H9 (cell line): ENCODE measurements at regions not wholly inside any gene's neighbourhood (a gene's known extent, or its start where the extent isn't known, plus 50 kb on each side); places are given as distances from the start of the nearest gene placed in this dataset.

Experiments
- DNase-seq: peaks from one replicate; pipeline ENCODE4 v3.0.0-alpha.2; 2017
- H2AFZ ChIP-seq: one replicate; pipeline ENCODE4 v1.6.1; 2013; ENCODE audit warnings: mild to moderate bottlenecking, low read length, control low read depth, moderate library complexity
- H2AK5ac ChIP-seq: 2 replicates; pipeline ENCODE4 v1.6.1; 2013; ENCODE audit warnings: low read length, control low read depth, mixed read lengths; ENCODE audit not compliant: insufficient read length
- H2BK120ac ChIP-seq: one replicate; pipeline ENCODE4 v1.6.1; 2013; ENCODE audit warnings: low read depth, mild to moderate bottlenecking, low read length, control low read depth, inconsistent platforms; ENCODE audit not compliant: poor library complexity, severe bottlenecking
- H2BK12ac ChIP-seq: 2 replicates; pipeline ENCODE4 v1.6.1; 2013; ENCODE audit warnings: low read length, control low read depth, mixed read lengths, low read depth; ENCODE audit not compliant: insufficient read length
- H2BK15ac ChIP-seq: 2 replicates; pipeline ENCODE4 v1.6.1; 2013; ENCODE audit warnings: low read depth, low read length, control low read depth
- H2BK20ac ChIP-seq: one replicate; pipeline ENCODE4 v1.6.1; 2013; ENCODE audit warnings: low read depth, mild to moderate bottlenecking, low read length, control low read depth, inconsistent platforms; ENCODE audit not compliant: poor library complexity, severe bottlenecking
- H2BK5ac ChIP-seq: 2 replicates; pipeline ENCODE4 v1.6.1; 2013; ENCODE audit warnings: low read length, control low read depth, mixed read lengths; ENCODE audit not compliant: insufficient read length
- H3K14ac ChIP-seq: 2 replicates; pipeline ENCODE4 v1.6.1; 2013; ENCODE audit warnings: low read length, control low read depth; ENCODE audit not compliant: insufficient read depth
- H3K18ac ChIP-seq: 2 replicates; pipeline ENCODE4 v1.6.1; 2013; ENCODE audit warnings: low read depth, mild to moderate bottlenecking, mixed read lengths, low read length, control low read depth; ENCODE audit not compliant: insufficient read length
- H3K23ac ChIP-seq: 2 replicates; pipeline ENCODE4 v1.6.1; 2013; ENCODE audit warnings: low read length, control low read depth, mixed read lengths, low read depth; ENCODE audit not compliant: insufficient read length
- H3K23me2 ChIP-seq: 2 replicates; pipeline ENCODE4 v1.6.1; 2013; ENCODE audit warnings: low read depth, mild to moderate bottlenecking, mixed read lengths, low read length, control low read depth; ENCODE audit not compliant: insufficient read length, poor library complexity, severe bottlenecking
- H3K27ac ChIP-seq: 2 replicates; pipeline ENCODE4 v1.5.1; 2013; ENCODE audit warnings: low read length, control low read depth, mixed read lengths, low read depth; ENCODE audit not compliant: insufficient read length
- H3K27me3 ChIP-seq: 2 replicates; pipeline ENCODE4 v1.6.1; 2013; ENCODE audit warnings: low read length, control low read depth, inconsistent platforms; ENCODE audit not compliant: insufficient read depth
- H3K4ac ChIP-seq: 2 replicates; pipeline ENCODE4 v1.6.1; 2013; ENCODE audit warnings: low read depth, mild to moderate bottlenecking, control low read depth, inconsistent platforms, low read length, moderate library complexity
- H3K4me1 ChIP-seq: 2 replicates; pipeline ENCODE4 v1.6.1; 2013; ENCODE audit warnings: low read length, control low read depth, inconsistent platforms; ENCODE audit not compliant: insufficient read depth
- H3K4me2 ChIP-seq: 2 replicates; pipeline ENCODE4 v1.6.1; 2013; ENCODE audit warnings: low read length, control low read depth, mixed read lengths; ENCODE audit not compliant: insufficient read length, insufficient read depth
- H3K56ac ChIP-seq: 2 replicates; pipeline ENCODE4 v1.6.1; 2013; ENCODE audit warnings: low read depth, mild to moderate bottlenecking, mixed read lengths, low read length, control low read depth; ENCODE audit not compliant: insufficient read length
- H3K79me1 ChIP-seq: 2 replicates; pipeline ENCODE4 v1.6.1; 2013; ENCODE audit warnings: low read depth, mild to moderate bottlenecking, moderate library complexity, low read length, control low read depth, inconsistent platforms; ENCODE audit not compliant: insufficient read depth, poor library complexity, severe bottlenecking
- H3K79me2 ChIP-seq: 2 replicates; pipeline ENCODE4 v1.6.1; 2013; ENCODE audit warnings: low read length, control low read depth, inconsistent platforms; ENCODE audit not compliant: insufficient read depth
- H3K9ac ChIP-seq: 2 replicates; pipeline ENCODE4 v1.6.1; 2013; ENCODE audit warnings: low read length, control low read depth, mixed read lengths; ENCODE audit not compliant: insufficient read length; ENCODE audit errors: extremely low read depth
- H3K9me3 ChIP-seq: one replicate; pipeline ENCODE4 v1.6.1; 2013; ENCODE audit warnings: low read depth, low read length, inconsistent platforms; ENCODE audit not compliant: control insufficient read depth
- H3T11ph ChIP-seq: one replicate; pipeline ENCODE4 v1.6.1; 2013; ENCODE audit warnings: mild to moderate bottlenecking, low read length, control low read depth, inconsistent platforms
- H4K20me1 ChIP-seq: one replicate; pipeline ENCODE4 v1.6.1; 2013; ENCODE audit not compliant: control insufficient read depth, insufficient read length, insufficient read depth
- H4K5ac ChIP-seq: 2 replicates; pipeline ENCODE4 v1.6.1; 2013; ENCODE audit warnings: low read depth, mild to moderate bottlenecking, mixed read lengths, low read length, control low read depth; ENCODE audit not compliant: insufficient read length
- H4K8ac ChIP-seq: replicated peaks from 2 replicates; pipeline ENCODE4 v1.6.1; 2013; ENCODE audit warnings: low read length, control low read depth, mixed read lengths, low read depth; ENCODE audit not compliant: insufficient read length
- H4K91ac ChIP-seq: 2 replicates; pipeline ENCODE4 v1.6.1; 2013; ENCODE audit warnings: low read depth, mild to moderate bottlenecking, moderate library complexity, mixed read lengths, low read length, control low read depth; ENCODE audit not compliant: insufficient read length
- H3K27ac Mint-ChIP-seq, 3 experiments: 2 replicates in 2 of 3; 3 replicates in 1 of 3; pipeline ENCODE4 v1.8.0; 2020 to 2021; ENCODE audit warnings: mixed read lengths in 3 of 3, mild to moderate bottlenecking in 1 of 3, moderate library complexity in 1 of 3
- H3K27me3 Mint-ChIP-seq: 2 replicates; pipeline ENCODE4 v1.8.0; 2021; ENCODE audit warnings: low read depth, mild to moderate bottlenecking, moderate library complexity, mixed read lengths
- H3K36me3 Mint-ChIP-seq, 3 experiments: 2 replicates in 2 of 3; 3 replicates in 1 of 3; pipeline ENCODE4 v1.8.0; 2020 to 2021; ENCODE audit warnings: low read depth in 3 of 3, mixed read lengths in 3 of 3; ENCODE audit not compliant: insufficient read depth in 1 of 3
- H3K4me1 Mint-ChIP-seq, 2 experiments: 2 replicates each; pipeline ENCODE4 v1.8.0; 2020; ENCODE audit warnings: mixed read lengths in 2 of 2
- H3K4me3 Mint-ChIP-seq, 2 experiments: 2 replicates in 1 of 2; 3 replicates in 1 of 2; pipeline ENCODE4 v1.8.0; 2020 to 2021; ENCODE audit warnings: mild to moderate bottlenecking in 2 of 2, mixed read lengths in 2 of 2, moderate library complexity in 1 of 2
- H3K9me3 Mint-ChIP-seq, 2 experiments: 2 replicates in 1 of 2; 3 replicates in 1 of 2; pipeline ENCODE4 v1.8.0; 2020; ENCODE audit warnings: mild to moderate bottlenecking in 2 of 2, mixed read lengths in 2 of 2, moderate library complexity in 1 of 2
- WGBS: extraction: QIAGEN DNeasy Blood & Tissue Kit; methylation state at CpG from one replicate; pipeline ENCODE4 v1.1.7; 2013; ENCODE audit warnings: missing lambda C conversion rate, low lambda C conversion rate, mixed read lengths; ENCODE audit not compliant: insufficient read length; ENCODE audit errors: extremely low coverage; 5-methylcytosine and 5-hydroxymethylcytosine counted together
- TF ChIP-seq, protein P1 (sequence below): fragments of 200-600 bp; sonication (generic); conservative IDR thresholded peaks from 3 replicates; pipeline ENCODE4 v1.8.0; 2021; ENCODE audit warnings: antibody characterized with exemption, mild to moderate bottlenecking

DNA sequence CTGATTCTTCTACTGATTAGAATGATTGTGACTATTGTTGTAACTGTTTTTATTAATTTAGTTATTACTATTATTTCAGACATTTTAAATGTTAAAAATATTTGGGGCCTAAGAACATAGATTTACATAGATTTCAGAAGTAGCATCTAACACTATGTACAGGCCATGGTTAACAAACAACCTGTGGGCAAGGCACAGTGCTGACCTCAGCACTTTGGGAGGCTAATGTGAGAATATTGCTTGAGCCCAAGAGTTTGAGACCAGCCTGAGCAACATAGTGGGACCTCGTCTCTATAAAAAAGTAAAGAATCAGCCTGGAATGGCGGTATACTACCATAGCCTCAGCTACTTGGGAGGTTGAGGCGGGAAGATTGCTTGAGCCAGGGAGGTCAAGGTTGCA, 69.1 kb upstream of the CNTN4 start:
- H3K4me2 ChIP-seq = no peak overlapping the region
- no peaks in the 10 kb centered on the region for H3K79me1 ChIP-seq
- no peaks in the 10 kb centered on the region for H3K36me3 Mint-ChIP-seq
- no peaks in the 10 kb centered on the region for H3K9me3 Mint-ChIP-seq
- no peak overlapping the region for H3K23ac ChIP-seq
- H2BK120ac ChIP-seq = no peak overlapping the region
- H3K18ac ChIP-seq = no peak overlapping the region
- H3K23me2 ChIP-seq = no peaks in the 10 kb centered on the region
- no peak overlapping the region for H2BK5ac ChIP-seq
- no peak overlapping the region for H4K5ac ChIP-seq
- H4K91ac ChIP-seq = no peak overlapping the region
- no peak overlapping the region for H2AFZ ChIP-seq
- no peaks in the 10 kb centered on the region for H3K27me3 Mint-ChIP-seq
- H2AK5ac ChIP-seq = no peak overlapping the region
- no peaks in the 10 kb centered on the region for H3K9me3 ChIP-seq
- no peak overlapping the region for H3T11ph ChIP-seq
- TF ChIP-seq, protein P1, sequence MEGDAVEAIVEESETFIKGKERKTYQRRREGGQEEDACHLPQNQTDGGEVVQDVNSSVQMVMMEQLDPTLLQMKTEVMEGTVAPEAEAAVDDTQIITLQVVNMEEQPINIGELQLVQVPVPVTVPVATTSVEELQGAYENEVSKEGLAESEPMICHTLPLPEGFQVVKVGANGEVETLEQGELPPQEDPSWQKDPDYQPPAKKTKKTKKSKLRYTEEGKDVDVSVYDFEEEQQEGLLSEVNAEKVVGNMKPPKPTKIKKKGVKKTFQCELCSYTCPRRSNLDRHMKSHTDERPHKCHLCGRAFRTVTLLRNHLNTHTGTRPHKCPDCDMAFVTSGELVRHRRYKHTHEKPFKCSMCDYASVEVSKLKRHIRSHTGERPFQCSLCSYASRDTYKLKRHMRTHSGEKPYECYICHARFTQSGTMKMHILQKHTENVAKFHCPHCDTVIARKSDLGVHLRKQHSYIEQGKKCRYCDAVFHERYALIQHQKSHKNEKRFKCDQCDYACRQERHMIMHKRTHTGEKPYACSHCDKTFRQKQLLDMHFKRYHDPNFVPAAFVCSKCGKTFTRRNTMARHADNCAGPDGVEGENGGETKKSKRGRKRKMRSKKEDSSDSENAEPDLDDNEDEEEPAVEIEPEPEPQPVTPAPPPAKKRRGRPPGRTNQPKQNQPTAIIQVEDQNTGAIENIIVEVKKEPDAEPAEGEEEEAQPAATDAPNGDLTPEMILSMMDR = no peak
- no peak overlapping the region for H2BK20ac ChIP-seq
- no peak for DNase-seq
- H4K20me1 ChIP-seq = no peaks in the 10 kb centered on the region
- H3K27ac ChIP-seq = no peak overlapping the region
- H3K4ac ChIP-seq = no peak overlapping the region
- no peak overlapping the region for H4K8ac ChIP-seq
- H3K27ac Mint-ChIP-seq = no peak overlapping the region
- no peak overlapping the region for H2BK15ac ChIP-seq
- no CpG with 5 or more reads among the region's 3 CpGs for WGBS
- no peak overlapping the region for H3K56ac ChIP-seq
- no peak overlapping the region for H3K9ac ChIP-seq
- H3K4me3 Mint-ChIP-seq = no peak overlapping the region
- no peaks in the 10 kb centered on the region for H3K79me2 ChIP-seq
- H3K14ac ChIP-seq = no peak overlapping the region
- no peaks in the 10 kb centered on the region for H3K4me1 Mint-ChIP-seq
- H3K4me1 ChIP-seq = no peaks in the 10 kb centered on the region
- no peak overlapping the region for H2BK12ac ChIP-seq
- no peaks in the 10 kb centered on the region for H3K27me3 ChIP-seq
